Esophagus squamous epithelium (tissue), 4 donors: ENCODE measurements at regions not wholly inside any gene's neighbourhood (a gene's known extent, or its start where the extent isn't known, plus 50 kb on each side); places are given as distances from the start of the nearest gene placed in this dataset.

Experiments used
- CTCF ChIP-seq, 6 experiments: fragments of 450-650 bp in 4 of 6; fragments of 200-600 bp in 2 of 6; sonication (generic) in 2 of 6; IDR thresholded peaks; one replicate each; pipeline ENCODE4 v1.5.1; 2016 to 2019; ENCODE audit warnings: antibody characterized with exemption in 6 of 6, mild to moderate bottlenecking in 4 of 6, moderate library complexity in 4 of 6
- POLR2A ChIP-seq, 4 donors: fragments of 450-650 bp; IDR thresholded peaks; one replicate each; pipeline ENCODE4 v1.6.1; 2017; ENCODE audit warnings: antibody characterized with exemption in 4 of 4, mild to moderate bottlenecking in 4 of 4, moderate library complexity in 3 of 4

GRCh38 chr11:130634186-130634585 is 185.7 kb downstream of the ADAMTS15 start:
- no peak for TF ChIP-seq CTCF (IDR thresholded peaks at IDR 0.05)
- TF ChIP-seq POLR2A (IDR thresholded peaks at IDR 0.05) = no peak
